SK-N-MC (cell line): ENCODE measurements at regions not wholly inside any gene's neighbourhood (a gene's known extent, or its start where the extent isn't known, plus 50 kb on each side); places are given as distances from the start of the nearest gene placed in this dataset.

Experiments
- DNase-seq: peaks from one replicate; pipeline ENCODE4 v3.0.0-alpha.2; 2011; ENCODE audit warnings: low read depth, low spot score
- H3K27ac ChIP-seq: fragments of 200-600 bp; sonication (generic); 2 replicates; pipeline ENCODE4 v1.5.1; 2016; ENCODE audit warnings: mixed run types
- H3K36me3 ChIP-seq: fragments of 200-600 bp; sonication (generic); 2 replicates; pipeline ENCODE4 v1.6.1; 2017; ENCODE audit warnings: antibody characterized with exemption, low read length, mixed read lengths; ENCODE audit not compliant: insufficient read depth
- H3K4me3 ChIP-seq: fragments of 200-600 bp; sonication (generic); 2 replicates; pipeline ENCODE4 v1.5.1; 2016
- H3K9ac ChIP-seq: fragments of 200-600 bp; sonication (generic); 2 replicates; pipeline ENCODE4 v1.8.0; 2017; ENCODE audit warnings: mixed run types, mixed read lengths; ENCODE audit not compliant: insufficient read length
- H3K9me3 ChIP-seq: fragments of 200-600 bp; sonication (generic); 2 replicates; pipeline ENCODE4 v1.6.1; 2017; ENCODE audit warnings: low read depth, mild to moderate bottlenecking, antibody characterized with exemption, low read length, moderate library complexity, mixed read lengths
- EZH2 ChIP-seq: fragments of 200-600 bp; sonication (generic); IDR thresholded peaks from one replicate; pipeline ENCODE4 v1.6.1; 2017; ENCODE audit warnings: antibody characterized with exemption
- FOXP2 ChIP-seq: optimal IDR thresholded peaks from 2 replicates; pipeline ENCODE3; 2011; ENCODE audit warnings: mild to moderate bottlenecking, moderate library complexity; ENCODE audit not compliant: insufficient read depth; ENCODE audit errors: extremely low read length, control extremely low read depth
- POLR2AphosphoS5 ChIP-seq: IDR thresholded peaks from 2 replicates; pipeline ENCODE4 v1.6.1; 2012; ENCODE audit warnings: mild to moderate bottlenecking, low read depth, low read length, borderline replicate concordance

DNA sequence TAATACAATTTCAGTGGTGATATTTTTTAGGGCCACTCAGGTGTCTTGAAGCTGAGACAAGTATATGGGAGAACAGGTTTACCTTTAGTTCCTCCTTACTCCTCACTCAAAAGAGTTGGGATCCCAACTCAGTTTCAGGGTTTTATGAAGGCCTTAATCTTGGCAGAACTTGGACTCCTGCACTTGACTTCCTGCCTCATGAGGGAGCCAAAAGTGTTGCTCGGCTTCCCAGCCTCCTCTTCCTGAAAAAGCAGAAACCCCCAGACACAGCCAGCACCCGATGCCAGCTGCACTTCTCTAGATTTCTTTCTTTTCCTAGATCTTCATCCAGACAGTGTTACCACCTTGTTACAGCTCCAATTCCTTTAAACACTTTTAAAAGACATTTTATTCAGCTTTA, 70.8 kb upstream of the TMPRSS2 start:
- no peak for TF ChIP-seq FOXP2
- no peak for TF ChIP-seq POLR2AphosphoS5
- no peak for TF ChIP-seq EZH2
- Histone ChIP-seq H3K9me3 (no peaks in the 10 kb centered on the region), H3K9ac (no peak overlapping the region)

DNA sequence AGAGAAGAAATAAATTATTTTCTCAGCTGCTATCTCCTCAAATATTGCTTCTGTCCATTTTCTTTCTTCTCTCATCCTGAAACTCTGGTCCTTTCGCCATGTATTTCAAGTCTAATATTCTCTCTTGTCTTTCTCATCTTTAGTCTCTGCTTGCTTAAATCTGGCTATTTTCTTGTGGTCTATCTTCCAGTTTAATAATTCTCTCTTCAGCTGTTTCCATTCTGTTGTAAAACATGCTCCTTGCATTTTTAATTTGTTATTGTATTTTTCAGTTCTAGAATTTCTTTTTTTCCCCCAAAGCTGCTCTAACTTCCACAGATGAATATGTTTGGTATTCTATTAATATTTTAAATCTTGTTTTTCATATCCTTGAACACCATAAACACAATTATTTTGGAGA, 70.1 kb upstream of the TMPRSS2 start:
- H3K9me3 ChIP-seq: no peaks in the 10 kb centered on the region

More for the DNA sequence above, 70.8 kb upstream of the TMPRSS2 start:
- Histone ChIP-seq H3K4me3 (no peak overlapping the region), H3K27ac (no peak overlapping the region), H3K36me3 (no peaks in the 10 kb centered on the region)
- no peak for DNase-seq

DNA sequence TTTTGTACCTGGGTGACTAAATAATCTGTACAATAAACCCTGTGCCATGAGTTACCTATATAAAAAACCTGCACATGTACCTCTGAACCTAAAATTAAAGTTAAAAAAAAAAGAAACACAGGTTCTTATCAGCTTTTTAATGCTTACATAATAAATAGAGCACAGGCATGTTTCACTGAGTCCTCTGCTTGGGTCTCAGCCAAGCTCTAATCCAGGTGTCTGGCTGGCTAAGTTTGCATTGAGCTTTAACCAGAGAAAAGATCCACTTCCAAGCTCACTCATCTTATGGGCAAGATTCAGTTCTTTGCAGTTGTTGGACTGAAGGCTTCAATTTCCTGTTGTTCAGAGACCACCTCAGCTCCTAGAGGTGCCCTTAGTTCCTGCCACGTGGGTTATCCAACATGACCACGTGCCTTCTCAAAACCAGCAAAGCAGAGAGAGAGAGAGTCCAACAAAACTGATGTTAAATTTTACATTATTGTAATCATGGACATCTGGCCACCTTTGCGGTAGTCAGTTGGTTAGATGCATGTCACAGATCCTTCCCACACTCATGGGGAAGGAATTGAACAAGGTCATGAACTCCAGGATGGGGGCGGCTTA, 68.2 kb upstream of the TMPRSS2 start:
- Histone ChIP-seq H3K9me3 (no peaks in the 10 kb centered on the region), H3K27ac (no peak overlapping the region), H3K4me3 (no peak overlapping the region), H3K9ac (no peak overlapping the region), H3K36me3 (no peaks in the 10 kb centered on the region)
- DNase-seq: no peak
- TF ChIP-seq FOXP2: no peak
- TF ChIP-seq EZH2: no peak
- TF ChIP-seq POLR2AphosphoS5: no peak

More for the DNA sequence above, 70.1 kb upstream of the TMPRSS2 start:
- Histone ChIP-seq H3K4me3 (no peak overlapping the region), H3K27ac (no peak overlapping the region), H3K9ac (no peak overlapping the region), H3K36me3 (no peaks in the 10 kb centered on the region)
- TF ChIP-seq POLR2AphosphoS5 (no peak), EZH2 (no peak)
- no peak for DNase-seq

DNA sequence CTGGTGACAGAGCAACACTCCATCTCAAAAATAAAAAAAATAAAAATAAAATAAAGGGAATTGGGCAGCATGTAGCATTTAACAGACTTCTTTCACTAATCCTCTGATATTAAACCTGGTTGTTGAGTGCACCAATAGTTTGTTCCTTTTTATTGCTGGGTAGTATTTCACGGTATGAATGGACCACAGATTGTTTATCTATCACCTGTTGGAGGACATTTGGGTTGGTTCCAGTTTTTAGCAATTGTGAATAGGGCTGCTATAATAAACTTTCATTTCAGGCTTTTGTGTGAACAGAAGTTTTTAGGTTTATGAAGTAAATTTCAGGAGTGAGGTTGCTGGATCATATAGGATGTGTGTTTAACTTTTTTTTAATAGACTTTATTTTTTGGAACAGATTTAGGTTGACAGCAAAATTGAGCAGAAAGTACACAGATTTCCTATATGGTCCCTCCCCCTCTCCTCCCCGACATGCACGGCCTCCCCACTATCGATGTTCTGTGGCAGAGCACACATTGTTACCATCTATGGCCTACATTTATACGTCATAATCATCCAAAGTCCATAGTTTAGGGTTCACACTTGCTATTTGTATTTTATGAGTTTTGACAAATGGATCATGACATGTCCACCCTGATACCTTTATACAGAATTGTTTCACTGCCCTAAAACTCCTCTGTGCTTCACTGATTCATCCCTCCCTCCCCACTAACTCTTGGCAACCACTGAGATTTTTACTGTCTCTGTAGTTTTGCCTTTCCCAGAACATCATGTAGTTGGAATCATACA, 66.1 kb upstream of the TMPRSS2 start:
- H3K9ac ChIP-seq: no peak overlapping the region
- H3K27ac ChIP-seq: no peak overlapping the region
- no peak for DNase-seq
- TF ChIP-seq EZH2 (no peak), POLR2AphosphoS5 (no peak), FOXP2 (no peak)
- no peaks in the 10 kb centered on the region for H3K36me3 ChIP-seq
- no peak overlapping the region for H3K4me3 ChIP-seq
- no peaks in the 10 kb centered on the region for H3K9me3 ChIP-seq

DNA sequence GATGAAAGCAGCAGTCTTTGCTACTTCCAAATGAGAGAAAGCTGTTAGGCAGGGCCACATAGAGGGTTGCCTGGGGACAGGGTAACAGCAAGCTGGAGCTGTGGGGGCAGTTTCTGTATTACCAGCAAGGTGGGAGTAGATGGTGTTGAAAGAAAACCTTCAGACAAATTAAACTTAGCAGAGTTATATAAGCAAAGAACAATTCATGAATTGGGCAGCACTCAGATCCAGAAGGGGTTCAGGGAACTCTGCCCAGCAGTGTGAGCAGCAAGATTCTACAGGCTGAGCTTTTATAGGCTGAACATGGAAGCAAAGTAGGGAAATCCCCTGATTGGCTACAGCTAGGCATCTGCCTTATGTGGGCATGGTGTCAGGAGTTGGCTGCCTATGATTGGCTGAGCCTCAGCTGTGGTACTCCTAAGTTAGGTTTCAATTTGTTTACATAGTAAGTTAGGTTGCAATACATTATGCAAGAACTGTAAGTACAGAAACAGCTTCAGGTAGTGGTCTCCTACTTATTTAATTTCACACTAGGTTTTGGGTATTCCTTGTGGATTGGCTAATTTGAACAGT, 64.1 kb upstream of the TMPRSS2 start:
- no peaks in the 10 kb centered on the region for H3K9me3 ChIP-seq
- no peaks in the 10 kb centered on the region for H3K36me3 ChIP-seq
- TF ChIP-seq FOXP2: no peak
- no peak for TF ChIP-seq EZH2
- TF ChIP-seq POLR2AphosphoS5: no peak
- no peak overlapping the region for H3K4me3 ChIP-seq
- DNase-seq: no peak
- H3K9ac ChIP-seq: no peak overlapping the region
- H3K27ac ChIP-seq: no peak overlapping the region

DNA sequence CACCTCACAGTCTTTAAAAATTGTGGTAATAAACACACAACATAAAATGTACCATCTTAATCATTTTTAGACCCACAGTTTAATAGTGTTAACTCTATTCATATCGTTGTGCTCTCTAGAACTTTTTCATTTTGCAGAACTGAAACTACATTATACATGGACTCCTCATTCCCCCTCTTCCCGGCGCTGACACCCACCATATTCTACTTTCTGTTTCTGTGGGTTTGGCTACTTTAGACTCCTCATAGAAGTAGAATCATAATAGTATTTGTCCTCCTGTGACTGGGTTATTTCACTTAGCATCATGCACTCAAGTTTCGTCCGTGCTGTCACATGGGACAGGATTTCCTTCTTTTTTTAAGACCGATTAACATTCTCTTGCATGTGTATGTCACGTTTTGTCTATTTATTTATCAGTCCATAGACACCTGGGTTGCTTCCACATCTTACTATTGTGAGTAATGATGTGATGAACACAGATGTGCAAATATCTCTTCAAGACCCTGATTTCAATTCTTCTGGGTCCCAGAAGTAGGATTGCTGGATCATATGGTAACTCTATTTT, 62.9 kb upstream of the TMPRSS2 start:
- no peak for DNase-seq
- no peak overlapping the region for H3K9ac ChIP-seq
- H3K9me3 ChIP-seq: no peaks in the 10 kb centered on the region
- no peak overlapping the region for H3K27ac ChIP-seq
- H3K36me3 ChIP-seq: no peaks in the 10 kb centered on the region
- TF ChIP-seq EZH2 (no peak), POLR2AphosphoS5 (no peak), FOXP2 (no peak)
- no peak overlapping the region for H3K4me3 ChIP-seq

DNA sequence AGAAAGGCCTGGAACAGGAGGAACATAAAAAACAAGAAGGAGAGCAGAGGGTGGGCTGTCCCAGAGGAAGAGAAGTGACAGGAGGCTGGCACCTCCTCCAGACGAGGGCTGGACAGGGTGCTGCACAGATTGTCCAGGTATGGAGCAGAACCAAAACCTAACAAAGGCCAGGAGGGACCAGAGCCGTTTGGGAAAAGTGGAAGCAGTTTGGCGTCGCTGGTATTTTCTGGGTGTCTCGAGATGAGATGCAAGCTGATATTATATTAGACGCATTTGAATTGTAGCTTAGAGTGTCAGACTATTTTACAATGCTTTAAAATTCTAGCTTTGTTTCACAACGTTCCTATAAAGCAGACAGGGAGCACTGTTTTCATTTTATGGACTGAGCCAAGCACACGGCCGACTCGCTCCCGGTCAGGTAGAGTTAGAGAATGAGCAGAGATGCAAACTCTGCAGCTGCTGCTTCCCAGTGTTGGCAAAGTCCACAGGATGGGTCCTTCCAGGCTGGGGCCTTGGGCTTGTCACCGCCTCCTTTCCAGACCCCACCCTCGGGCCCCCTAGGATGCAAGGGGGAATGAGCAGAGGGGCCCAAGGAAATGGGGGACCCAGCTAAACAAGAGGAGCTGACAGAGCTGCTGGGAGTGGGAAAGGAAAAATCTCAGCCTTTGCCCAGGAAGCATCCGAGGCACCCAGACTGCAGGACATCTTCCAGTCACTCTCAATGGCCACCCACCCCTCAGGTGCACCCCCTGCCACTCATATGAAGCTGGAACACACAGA, 60.8 kb upstream of the TMPRSS2 start:
- DNase-seq: no peak
- no peak for TF ChIP-seq POLR2AphosphoS5
- H3K4me3 ChIP-seq: no peak overlapping the region
- no peaks in the 10 kb centered on the region for H3K9me3 ChIP-seq
- H3K27ac ChIP-seq: no peak overlapping the region
- no peaks in the 10 kb centered on the region for H3K36me3 ChIP-seq
- H3K9ac ChIP-seq: no peak overlapping the region
